ENCODE measurements at regions not wholly inside any gene's neighbourhood (a gene's known extent, or its start where the extent isn't known, plus 50 kb on each side); places are given as distances from the start of the nearest gene placed in this dataset.

DNA sequence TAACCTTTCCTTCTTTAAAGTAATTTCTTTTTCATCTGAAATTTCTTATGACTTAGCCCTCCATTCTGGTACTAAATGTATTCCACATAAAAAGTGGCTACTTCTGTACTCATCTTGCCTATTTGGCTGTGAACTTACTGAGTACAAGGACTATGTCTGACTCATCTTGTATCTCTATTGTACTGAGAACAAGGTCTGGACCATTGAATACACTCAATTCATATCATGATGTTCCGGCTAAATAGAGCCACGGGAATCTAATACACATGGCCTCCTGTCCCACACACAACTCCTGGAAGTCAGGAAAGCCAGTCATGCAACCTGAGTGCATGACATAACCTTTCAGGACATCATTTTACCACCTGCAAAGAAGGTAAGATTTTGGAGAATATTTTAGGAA, 203.9 kb downstream of the PLK2 start:
- no peak for DNase-seq (ENCODE audit: low read depth in 2 of 2)

DNA sequence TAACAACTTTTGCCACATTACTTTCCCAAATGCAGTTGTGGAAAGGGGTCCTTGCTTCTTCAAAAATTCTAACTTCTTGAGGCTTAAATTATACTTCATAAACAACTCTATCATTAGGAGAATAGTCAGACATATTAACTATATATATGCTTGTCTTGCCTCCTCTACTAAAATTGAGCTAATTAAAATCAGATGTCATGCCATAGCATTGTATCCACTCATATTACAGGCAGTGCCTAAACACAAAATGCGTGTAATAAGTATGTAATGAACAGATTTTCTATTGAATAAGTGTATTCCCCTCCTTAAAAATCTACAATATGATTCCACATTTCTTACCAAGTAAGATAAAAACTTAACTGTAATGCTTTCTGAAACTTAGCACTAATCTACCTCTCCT, 204.5 kb downstream of the PLK2 start:
- no peak for DNase-seq (ENCODE audit: low read depth in 2 of 2)

DNA sequence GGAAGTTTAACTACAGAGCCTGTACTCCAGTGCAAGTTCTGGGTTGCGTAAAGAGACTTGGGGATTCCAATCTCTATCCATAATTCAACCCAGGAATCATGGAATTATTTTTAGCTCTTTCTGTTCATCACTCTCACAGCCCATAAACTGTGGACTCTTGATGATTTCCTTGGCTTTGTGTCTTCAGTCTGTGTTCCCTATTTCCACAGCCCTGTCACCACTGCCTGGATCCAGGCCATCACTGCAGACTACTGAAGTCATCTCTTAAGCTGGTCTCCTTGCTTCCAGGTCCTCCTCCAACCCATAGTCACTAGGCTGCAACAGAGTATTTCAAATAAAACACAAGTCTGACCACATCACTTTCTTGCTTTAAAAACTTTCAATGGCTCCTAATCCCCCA, 211.7 kb downstream of the PLK2 start:
- no peak for DNase-seq (ENCODE audit: low read depth in 2 of 2)

DNA sequence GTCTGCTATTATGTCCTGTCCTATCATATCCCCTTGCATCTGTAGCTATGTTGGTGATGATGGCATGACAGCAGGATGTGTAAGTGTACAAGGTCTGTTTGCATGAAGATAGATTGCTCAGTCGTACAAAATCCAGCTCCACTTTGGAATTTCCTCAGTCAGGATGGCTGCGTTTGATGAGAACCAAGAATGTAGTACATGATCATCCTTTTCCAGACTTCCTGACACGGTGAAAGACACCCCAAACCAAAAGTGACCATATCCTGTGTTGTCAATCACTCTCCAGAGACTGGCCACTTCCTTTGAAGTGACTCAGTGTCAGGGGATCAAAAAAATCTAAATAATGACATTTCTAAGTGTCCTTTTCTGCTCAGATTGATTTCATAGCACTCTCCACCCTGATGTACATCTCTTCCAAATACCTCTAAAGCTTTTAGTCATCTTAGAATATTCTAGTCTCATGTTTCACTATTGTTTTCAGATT, 213.4 kb downstream of the PLK2 start:
- DNase-seq (ENCODE audit: low read depth in 2 of 2) = no peak

DNA sequence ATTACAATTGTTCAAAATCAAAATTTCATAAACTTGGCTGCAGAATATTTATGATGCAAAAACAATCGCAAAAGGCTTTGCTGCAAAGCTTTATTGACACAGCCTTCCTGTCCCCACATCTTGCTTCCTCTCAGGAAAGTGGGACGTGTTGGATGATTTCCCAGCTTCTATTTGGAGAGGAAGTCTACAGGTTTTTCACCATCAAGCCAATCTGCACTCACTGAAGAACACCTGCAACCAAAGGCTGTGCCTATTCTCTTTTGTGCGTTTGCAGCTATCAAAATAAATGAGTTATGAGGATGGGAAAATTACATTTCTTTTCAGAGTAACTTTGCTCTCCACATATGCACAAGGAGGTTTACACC, 214.4 kb downstream of the PLK2 start:
- no peak for DNase-seq (ENCODE audit: low read depth in 2 of 2)

DNA sequence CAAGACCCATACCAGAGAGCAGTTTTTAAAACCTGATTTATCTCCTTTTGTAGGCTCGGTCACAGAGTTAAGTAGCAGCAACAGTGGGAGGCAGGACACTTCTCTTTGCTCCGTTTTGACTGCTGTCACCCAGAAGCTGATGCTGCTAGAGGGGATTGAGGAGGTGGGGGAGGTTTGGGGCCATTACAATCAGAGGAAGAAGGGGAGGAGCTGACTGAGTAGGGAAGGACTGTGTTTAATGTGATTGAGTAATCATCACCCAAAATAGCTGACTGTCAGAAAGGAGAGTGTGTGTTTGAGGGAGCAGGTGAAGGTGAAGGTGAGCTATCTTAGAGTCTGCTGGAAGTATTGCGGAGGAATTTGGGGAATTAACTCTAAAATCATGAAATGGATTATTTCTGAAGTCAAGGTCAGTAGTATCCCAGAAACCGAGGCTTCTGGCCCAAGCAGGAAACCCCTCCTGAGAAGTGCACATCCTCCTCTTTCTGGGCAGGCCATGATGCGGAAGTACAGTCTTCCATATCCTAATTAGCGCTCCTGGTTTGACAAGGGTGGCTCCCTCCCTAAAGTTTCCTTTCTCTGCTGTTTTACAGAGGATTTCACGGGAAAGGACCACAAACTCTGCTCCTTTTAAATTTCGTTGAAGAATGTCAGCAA, 214.9 kb downstream of the PLK2 start:
- no peak for DNase-seq (ENCODE audit: low read depth in 2 of 2)

- DNase-seq (ENCODE audit: low read depth in 2 of 2) = no peak
These were observed 218.5 kb downstream of the PLK2 start for GRCh38 chr5:58241389-58241788.

DNA sequence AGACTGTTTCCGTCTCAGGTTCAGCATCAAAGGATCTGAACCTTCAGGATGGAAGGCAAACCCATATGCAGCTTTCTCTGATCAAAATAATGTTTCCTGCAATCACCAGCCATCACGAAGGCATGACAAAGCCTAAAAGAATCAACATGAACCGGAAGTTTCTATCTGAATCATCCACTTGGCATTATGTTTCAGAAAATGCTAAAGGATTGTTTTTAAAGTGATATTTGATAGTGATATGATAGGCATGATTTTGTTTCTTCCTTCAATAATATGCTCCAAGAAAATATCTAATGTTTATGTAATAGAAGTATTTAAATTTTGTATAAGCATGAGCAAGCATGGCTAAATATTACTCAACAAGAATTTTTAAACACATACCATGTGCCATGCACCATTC, 219.6 kb downstream of the PLK2 start:
- no peak for DNase-seq (ENCODE audit: low read depth in 2 of 2)

DNA sequence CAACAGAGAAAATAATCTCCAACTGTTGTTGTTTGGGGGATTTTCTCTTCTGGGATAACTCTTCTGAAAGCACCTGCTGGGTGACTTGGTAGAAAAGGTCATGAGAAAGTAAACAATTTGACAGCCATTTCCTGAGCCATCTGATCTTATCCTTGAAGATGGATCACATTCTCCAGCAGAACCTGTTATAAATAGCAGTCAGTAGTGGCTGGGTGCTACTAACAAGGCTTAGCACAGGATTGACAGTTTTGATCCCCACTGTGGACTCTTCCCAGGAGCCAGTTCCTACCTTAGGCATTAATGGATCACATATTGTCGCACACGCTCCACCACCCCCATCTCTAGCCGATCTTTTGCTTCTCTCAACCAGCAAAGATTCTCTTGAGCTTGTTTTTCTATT, 220.2 kb downstream of the PLK2 start:
- DNase-seq (ENCODE audit: low read depth in 2 of 2) = no peak

DNA sequence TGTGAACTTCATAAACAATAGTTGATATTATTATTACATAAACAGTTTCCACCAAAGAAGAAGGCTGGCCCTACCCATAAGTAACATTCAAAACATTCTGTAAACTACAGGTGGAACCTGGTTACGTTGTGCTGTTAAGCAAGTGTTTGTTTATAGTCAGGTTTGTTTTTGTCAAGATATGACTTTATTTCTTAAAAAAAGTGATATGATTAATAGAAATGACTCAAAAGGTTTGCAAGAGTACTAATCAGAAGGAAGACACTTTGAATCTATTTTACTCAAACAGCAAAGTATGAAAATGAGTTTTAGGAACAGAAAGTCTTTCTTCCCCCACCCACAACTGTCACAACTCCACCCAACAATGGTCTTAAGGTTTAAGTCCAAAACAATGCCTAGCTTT, 220.8 kb downstream of the PLK2 start:
- no peak for DNase-seq (ENCODE audit: low read depth in 2 of 2)

DNA sequence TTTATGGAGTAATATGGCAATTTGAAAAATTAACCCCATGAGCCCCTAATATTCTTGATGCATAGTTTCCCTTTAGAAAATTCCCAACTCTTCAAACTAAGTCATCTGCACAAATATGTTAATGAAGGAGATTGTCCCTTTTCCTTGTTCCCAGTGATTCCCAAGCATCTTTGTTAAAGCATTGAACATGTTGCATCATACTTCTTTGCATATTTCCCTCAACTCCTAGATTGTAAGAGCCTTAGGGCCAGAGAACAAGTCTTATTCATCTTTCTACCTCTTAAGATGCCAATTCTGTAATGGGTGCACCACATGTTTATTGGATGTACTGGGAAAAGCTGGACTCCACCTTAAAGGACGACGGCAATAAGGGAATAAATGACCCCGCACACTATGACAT, 223.4 kb downstream of the PLK2 start:
- DNase-seq (ENCODE audit: low read depth in 2 of 2) = no peak

DNA sequence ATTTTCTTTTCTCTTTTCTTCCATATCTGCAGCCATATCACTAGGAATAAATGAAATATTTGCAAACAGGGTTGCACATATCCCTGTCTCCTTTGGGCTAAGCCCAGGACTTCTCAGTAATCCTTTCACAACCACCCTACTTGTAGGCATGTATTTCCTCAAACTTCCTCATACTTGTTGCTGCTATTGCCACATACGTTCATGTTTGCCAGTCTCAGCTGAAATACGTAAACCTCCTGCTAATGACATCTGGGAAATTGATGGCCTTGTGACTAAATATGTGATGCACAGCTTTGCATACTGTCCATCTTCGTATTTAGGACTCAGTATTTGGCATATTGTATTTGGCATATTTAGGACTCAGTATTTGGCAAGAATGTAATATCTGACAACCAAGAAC, 224.6 kb downstream of the PLK2 start:
- no peak for DNase-seq (ENCODE audit: low read depth in 2 of 2)

GRCh38 chr5:58232130-58232529, 227.8 kb downstream of the PLK2 start:
- DNase-seq (ENCODE audit: low read depth in 2 of 2) = no peak

DNA sequence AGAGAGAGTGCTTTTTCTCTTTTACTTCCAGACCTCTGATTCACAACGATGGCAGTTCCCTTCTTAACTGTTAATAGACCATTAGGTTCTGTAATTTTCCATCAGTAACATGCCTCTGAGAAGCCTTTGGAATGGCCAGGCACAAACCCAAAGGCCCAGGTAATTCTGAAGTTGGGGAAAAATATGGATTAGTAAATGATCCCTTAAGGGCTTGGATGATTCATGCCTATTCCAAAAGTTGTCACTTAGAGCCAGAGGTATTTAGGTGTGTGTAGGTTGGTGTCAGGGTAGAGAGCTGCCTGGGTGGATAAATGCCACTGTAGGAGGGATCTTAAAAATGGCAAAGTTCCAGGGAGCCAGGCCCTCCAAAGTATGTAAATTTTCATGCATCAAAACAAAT, 228.8 kb downstream of the PLK2 start:
- no peak for DNase-seq (ENCODE audit: low read depth in 2 of 2)

DNA sequence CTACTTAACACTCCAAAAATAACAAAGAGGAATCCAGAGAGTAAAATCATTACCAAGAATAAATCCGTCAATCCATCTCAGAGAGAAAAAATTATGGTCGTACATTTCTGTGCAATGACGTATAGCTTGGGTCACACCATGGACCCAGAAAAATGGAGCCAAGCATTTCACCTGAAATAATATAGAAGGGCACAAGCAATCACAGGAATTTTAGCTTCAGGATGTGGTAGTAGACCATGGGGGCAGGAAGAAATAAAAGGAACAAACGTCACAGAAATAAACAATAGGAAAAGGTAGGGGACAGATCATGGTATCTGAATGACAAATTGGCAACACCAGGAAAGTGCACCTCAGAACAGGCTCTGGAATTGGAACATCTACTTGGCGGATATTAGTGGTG, 231.0 kb downstream of the PLK2 start:
- DNase-seq (ENCODE audit: low read depth in 2 of 2) = no peak

GRCh38 chr5:58227858-58228257, 232.0 kb downstream of the PLK2 start:
- no peak for DNase-seq (ENCODE audit: low read depth in 2 of 2)

DNA sequence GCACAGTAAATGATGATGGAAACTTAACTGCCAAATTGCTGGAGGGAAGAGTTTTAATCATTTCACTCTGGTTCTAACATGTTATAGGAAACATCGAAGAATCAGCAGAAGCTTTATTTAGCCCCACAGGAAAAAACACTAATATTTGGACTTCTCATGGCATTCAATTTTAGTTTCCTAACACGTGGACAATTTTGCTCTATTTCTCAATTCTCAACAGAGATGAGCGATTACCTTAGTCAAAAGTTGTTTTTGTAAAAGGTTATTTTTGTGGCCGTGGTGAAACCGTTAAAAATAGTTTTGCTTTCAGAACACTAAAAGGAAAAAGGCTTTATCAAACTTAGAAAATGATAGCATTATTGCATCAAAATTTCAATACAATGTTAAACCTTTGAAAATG, 235.2 kb downstream of the PLK2 start:
- DNase-seq (ENCODE audit: low read depth in 2 of 2) = no peak

- no peak for DNase-seq (ENCODE audit: low read depth in 2 of 2)
These were observed 235.7 kb downstream of the PLK2 start for GRCh38 chr5:58224221-58224620.

- no peak for DNase-seq (ENCODE audit: low read depth in 2 of 2)
These were observed 244.5 kb downstream of the PLK2 start for GRCh38 chr5:58215364-58215763.

DNA sequence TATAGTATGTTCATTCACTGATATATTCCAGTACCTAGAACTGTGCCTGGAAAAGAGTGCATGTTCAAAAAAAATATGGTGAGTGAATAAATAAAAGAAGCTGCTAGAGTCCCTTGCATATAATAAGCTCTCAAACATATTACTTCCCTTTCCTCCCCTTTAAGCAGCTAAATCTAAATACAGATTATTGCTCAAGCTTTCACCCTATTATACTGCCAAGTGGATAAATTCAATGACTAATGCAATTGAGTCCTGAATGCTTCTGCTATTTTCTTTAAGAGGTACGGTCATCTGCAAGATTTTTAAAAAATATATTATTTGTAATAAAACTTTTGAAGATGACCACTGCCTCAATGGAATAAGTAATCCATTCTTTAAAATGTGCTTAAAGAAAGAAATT, 248.4 kb downstream of the PLK2 start:
- no peak for DNase-seq (ENCODE audit: low read depth in 2 of 2)

- no peak for DNase-seq (ENCODE audit: low read depth in 2 of 2)
These were observed 251.2 kb downstream of the PLK2 start for GRCh38 chr5:58208674-58209073.

GRCh38 chr5:58207076-58207475, 252.8 kb downstream of the PLK2 start:
- DNase-seq (ENCODE audit: low read depth in 2 of 2) = no peak

DNA sequence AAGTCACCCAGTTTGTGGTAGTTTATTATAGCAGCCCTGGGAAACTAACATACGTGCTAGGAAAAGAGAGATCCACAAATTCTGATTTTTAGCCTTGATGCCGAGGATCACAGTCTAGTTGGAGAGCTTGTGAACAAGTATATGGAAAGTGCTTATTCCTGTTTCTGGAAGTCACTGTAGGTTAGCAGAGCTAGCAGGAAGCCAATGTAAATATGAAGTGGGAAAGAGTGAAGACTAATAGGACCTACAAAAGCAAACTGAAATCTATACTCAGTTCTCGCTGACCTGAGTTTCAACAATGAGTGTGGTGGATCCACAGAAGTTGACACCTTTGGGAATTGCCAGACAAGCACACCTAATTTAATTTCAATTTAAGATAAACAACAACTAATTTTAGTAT, 254.9 kb downstream of the PLK2 start:
- DNase-seq (ENCODE audit: low read depth in 2 of 2) = no peak

- no peak for DNase-seq (ENCODE audit: low read depth in 2 of 2)
These were observed 256.9 kb downstream of the PLK2 start for GRCh38 chr5:58202941-58203444.
